ENCODE measurements at regions not wholly inside any gene's neighbourhood (a gene's known extent, or its start where the extent isn't known, plus 50 kb on each side); places are given as distances from the start of the nearest gene placed in this dataset.

DNA sequence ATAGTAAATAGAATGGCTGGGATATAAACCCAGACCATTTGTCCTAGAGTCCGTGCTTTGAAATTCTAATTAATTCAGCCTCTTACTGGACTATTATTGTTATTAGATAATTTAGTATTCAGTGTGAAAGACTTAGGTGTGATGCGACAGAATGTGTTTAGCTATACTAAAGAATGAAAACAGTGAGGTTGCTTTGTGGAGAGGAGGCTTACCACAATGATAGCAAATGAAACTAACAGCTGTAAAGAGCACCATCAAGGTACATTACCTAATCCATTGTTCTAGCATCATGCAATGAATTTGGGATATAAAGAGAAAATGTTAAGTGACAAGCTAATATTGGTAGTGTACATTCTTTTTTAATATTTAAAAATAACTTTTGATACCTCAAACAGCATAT, 911.1 kb downstream of the KCNT2 start:
- TF ChIP-seq, protein P1, sequence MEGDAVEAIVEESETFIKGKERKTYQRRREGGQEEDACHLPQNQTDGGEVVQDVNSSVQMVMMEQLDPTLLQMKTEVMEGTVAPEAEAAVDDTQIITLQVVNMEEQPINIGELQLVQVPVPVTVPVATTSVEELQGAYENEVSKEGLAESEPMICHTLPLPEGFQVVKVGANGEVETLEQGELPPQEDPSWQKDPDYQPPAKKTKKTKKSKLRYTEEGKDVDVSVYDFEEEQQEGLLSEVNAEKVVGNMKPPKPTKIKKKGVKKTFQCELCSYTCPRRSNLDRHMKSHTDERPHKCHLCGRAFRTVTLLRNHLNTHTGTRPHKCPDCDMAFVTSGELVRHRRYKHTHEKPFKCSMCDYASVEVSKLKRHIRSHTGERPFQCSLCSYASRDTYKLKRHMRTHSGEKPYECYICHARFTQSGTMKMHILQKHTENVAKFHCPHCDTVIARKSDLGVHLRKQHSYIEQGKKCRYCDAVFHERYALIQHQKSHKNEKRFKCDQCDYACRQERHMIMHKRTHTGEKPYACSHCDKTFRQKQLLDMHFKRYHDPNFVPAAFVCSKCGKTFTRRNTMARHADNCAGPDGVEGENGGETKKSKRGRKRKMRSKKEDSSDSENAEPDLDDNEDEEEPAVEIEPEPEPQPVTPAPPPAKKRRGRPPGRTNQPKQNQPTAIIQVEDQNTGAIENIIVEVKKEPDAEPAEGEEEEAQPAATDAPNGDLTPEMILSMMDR (IDR thresholded peaks at IDR 0.05; ENCODE audit: borderline replicate concordance, extremely low read depth, insufficient read depth), result no peak
- Histone ChIP-seq H3K9ac (ENCODE audit: low read length in 3 of 3) (no peak overlapping the region), H3K27me3 (ENCODE audit: control insufficient read depth, insufficient read depth, low read length) (no peaks in the 10 kb centered on the region), H3K9me3 (ENCODE audit: control insufficient read depth in 2 of 3, insufficient read depth in 1 of 3, low read length in 3 of 3) (no peaks in the 10 kb centered on the region), H3K36me3 (ENCODE audit: control insufficient read depth in 2 of 3, insufficient read depth in 3 of 3, low read length in 3 of 3) (no peaks in the 10 kb centered on the region), H3K4me3 (ENCODE audit: low read length in 3 of 3) (no peak overlapping the region), H3K27ac (ENCODE audit: low read depth in 2 of 2, low read length in 2 of 2) (no peak overlapping the region), H3K4me1 (ENCODE audit: control insufficient read depth in 2 of 3, insufficient read depth in 2 of 3, low read depth in 1 of 3, low read length in 3 of 3) (no peaks in the 10 kb centered on the region)
- FAIRE-seq, result no peak
- intact Hi-C loops (cut with DNase I), result no loop called here
- no peak for DNase-seq

DNA sequence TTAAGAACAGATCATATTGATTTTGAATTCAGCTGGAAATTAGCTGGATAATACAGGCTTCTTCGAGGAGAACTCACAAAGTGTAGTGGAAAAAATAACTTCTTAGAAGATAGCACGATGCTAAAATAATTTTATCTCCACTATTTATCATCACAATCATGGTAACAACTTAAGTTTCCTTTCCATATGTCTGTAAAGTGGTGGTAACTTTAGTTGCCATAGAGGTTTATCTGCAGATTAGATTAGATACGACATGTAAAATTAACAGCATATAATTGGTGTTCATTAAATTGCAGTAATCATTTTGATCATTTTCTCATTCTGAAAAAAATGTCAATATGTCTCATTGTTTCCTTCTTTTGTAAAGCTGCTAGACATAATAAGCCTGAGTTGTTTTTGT, 921.5 kb downstream of the KCNT2 start:
- intact Hi-C loops (cut with DNase I), result no loop called here
- no peak for DNase-seq
- FAIRE-seq, result no peak
- H3K27ac ChIP-seq (ENCODE audit: low read depth in 2 of 2, low read length in 2 of 2), result no peak overlapping the region
- no peaks in the 10 kb centered on the region for H3K9me3 ChIP-seq (ENCODE audit: control insufficient read depth in 2 of 3, insufficient read depth in 1 of 3, low read length in 3 of 3)
- TF ChIP-seq, protein P1 (IDR thresholded peaks at IDR 0.05; ENCODE audit: borderline replicate concordance, extremely low read depth, insufficient read depth), result no peak
- no peak overlapping the region for H3K9ac ChIP-seq (ENCODE audit: low read length in 3 of 3)
- no peaks in the 10 kb centered on the region for H3K27me3 ChIP-seq (ENCODE audit: control insufficient read depth, insufficient read depth, low read length)
- no peak overlapping the region for H3K4me3 ChIP-seq (ENCODE audit: low read length in 3 of 3)
- H3K36me3 ChIP-seq (ENCODE audit: control insufficient read depth in 2 of 3, insufficient read depth in 3 of 3, low read length in 3 of 3), result no peaks in the 10 kb centered on the region
- H3K4me1 ChIP-seq (ENCODE audit: control insufficient read depth in 2 of 3, insufficient read depth in 2 of 3, low read depth in 1 of 3, low read length in 3 of 3), result no peaks in the 10 kb centered on the region

DNA sequence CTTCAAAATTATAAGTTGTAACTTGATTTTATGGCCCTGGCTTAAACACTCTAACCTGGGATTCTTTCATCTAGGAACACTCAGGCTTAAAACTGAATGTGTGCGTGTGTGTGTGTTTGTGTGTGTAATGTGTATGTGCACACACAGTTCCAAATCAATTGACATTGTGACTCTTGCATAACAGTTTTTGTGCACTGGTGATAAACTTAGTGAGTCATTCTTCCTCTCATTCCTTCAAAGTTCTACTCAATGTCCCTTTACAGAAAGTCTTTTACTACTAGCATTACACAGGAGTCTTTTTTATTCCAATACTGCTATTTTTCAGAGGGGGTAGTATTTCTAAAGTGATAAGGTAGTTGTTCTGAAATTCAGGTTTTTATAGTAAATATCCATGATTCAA, 943.6 kb downstream of the KCNT2 start:
- no peaks in the 10 kb centered on the region for H3K4me1 ChIP-seq (ENCODE audit: control insufficient read depth in 2 of 3, insufficient read depth in 2 of 3, low read depth in 1 of 3, low read length in 3 of 3)
- TF ChIP-seq, protein P1 (IDR thresholded peaks at IDR 0.05; ENCODE audit: borderline replicate concordance, extremely low read depth, insufficient read depth), result no peak
- H3K27me3 ChIP-seq (ENCODE audit: control insufficient read depth, insufficient read depth, low read length), result no peaks in the 10 kb centered on the region
- H3K27ac ChIP-seq (ENCODE audit: low read depth in 2 of 2, low read length in 2 of 2), result no peak overlapping the region
- no peak overlapping the region for H3K4me3 ChIP-seq (ENCODE audit: low read length in 3 of 3)
- no peak for FAIRE-seq
- no peak overlapping the region for H3K9ac ChIP-seq (ENCODE audit: low read length in 3 of 3)
- H3K9me3 ChIP-seq (ENCODE audit: control insufficient read depth in 2 of 3, insufficient read depth in 1 of 3, low read length in 3 of 3), result no peaks in the 10 kb centered on the region
- no peak for DNase-seq
- intact Hi-C loops (cut with DNase I), result no loop called here
- H3K36me3 ChIP-seq (ENCODE audit: control insufficient read depth in 2 of 3, insufficient read depth in 3 of 3, low read length in 3 of 3), result no peaks in the 10 kb centered on the region

DNA sequence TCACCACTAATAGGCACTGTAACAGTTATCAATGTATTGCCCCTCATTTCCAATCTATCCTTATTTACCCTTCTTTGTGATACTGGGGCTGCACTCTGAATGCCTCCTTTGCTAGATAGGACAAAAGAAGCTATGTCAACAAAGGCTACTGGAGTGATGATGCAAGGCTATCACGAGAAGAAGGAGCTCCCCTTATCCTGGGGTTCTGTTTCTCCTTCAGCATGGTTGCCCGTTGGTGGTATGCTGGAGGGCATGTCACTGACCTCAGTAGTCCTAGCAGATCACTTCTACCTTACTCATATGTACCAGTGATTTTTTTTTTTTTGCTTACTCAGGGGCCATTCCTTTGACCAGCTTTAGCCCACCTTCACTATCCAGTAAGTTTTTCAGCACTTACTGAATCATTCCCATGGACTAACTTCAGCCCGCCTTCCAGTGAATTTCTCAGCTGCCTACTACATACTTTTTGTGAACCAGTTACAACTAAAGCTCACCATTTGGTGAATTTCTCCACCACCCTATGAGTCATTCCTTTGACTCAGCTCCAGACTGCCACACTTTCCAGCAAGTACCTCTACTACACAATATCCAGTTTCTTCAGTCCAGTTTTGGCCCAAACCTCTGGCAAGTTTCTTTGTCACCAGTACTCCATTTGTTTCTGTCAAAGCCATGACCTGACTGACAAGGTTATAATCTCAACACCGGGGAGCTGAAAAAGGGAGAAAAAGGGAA, 944.5 kb downstream of the KCNT2 start:
- intact Hi-C loops (cut with DNase I), result no loop called here
- Histone ChIP-seq H3K36me3 (ENCODE audit: control insufficient read depth in 2 of 3, insufficient read depth in 3 of 3, low read length in 3 of 3) (no peaks in the 10 kb centered on the region), H3K4me1 (ENCODE audit: control insufficient read depth in 2 of 3, insufficient read depth in 2 of 3, low read depth in 1 of 3, low read length in 3 of 3) (no peaks in the 10 kb centered on the region), H3K9ac (ENCODE audit: low read length in 3 of 3) (no peak overlapping the region), H3K9me3 (ENCODE audit: control insufficient read depth in 2 of 3, insufficient read depth in 1 of 3, low read length in 3 of 3) (no peaks in the 10 kb centered on the region), H3K27me3 (ENCODE audit: control insufficient read depth, insufficient read depth, low read length) (no peaks in the 10 kb centered on the region), H3K4me3 (ENCODE audit: low read length in 3 of 3) (no peak overlapping the region), H3K27ac (ENCODE audit: low read depth in 2 of 2, low read length in 2 of 2) (no peak overlapping the region)
- no peak for DNase-seq
- TF ChIP-seq, protein P1 (IDR thresholded peaks at IDR 0.05; ENCODE audit: borderline replicate concordance, extremely low read depth, insufficient read depth), result no peak
- no peak for FAIRE-seq

Data from kidney (tissue), 13 donors.